A549 (cell line): ENCODE measurements at regions not wholly inside any gene's neighbourhood (a gene's known extent, or its start where the extent isn't known, plus 50 kb on each side); places are given as distances from the start of the nearest gene placed in this dataset.

Experiments used
- CBX2 ChIP-seq: fragments of 200-600 bp; sonication (generic); IDR thresholded peaks from 2 replicates; pipeline ENCODE4 v1.6.1; 2016; ENCODE audit warnings: low read depth, mild to moderate bottlenecking, borderline replicate concordance
- ELK1 ChIP-seq: fragments of 150-350 bp; IDR thresholded peaks from 2 replicates; pipeline ENCODE4 v1.6.1; 2014; ENCODE audit warnings: low read depth, mild to moderate bottlenecking, low read length
- JUN ChIP-seq, 2 experiments: fragments of >200 bp; sonication (Bioruptor Twin); formaldehyde crosslinking; IDR thresholded peaks; 2 replicates in 1 of 2; 3 replicates in 1 of 2; pipeline ENCODE4 v1.6.1; 2016 to 2017
- POLR2A ChIP-seq: IDR thresholded peaks from 2 replicates; pipeline ENCODE4 v1.6.1; 2012; ENCODE audit warnings: mild to moderate bottlenecking, low read length
- ZFP36 ChIP-seq: fragments of 450-650 bp; IDR thresholded peaks from 2 replicates; pipeline ENCODE4 v1.6.1; 2014; ENCODE audit warnings: borderline replicate concordance; ENCODE audit not compliant: partially characterized antibody
- ZSCAN20 ChIP-seq: fragments of 250-450 bp; sonication (Bioruptor Pico); IDR thresholded peaks from 2 replicates; pipeline ENCODE4 v1.8.0; 2022; ENCODE audit warnings: mild to moderate bottlenecking, moderate library complexity
- TF ChIP-seq, protein P1 (sequence below): fragments of >200 bp; sonication (Bioruptor Twin); formaldehyde crosslinking; IDR thresholded peaks from 3 replicates; pipeline ENCODE4 v1.5.1; 2016

- TF ChIP-seq JUN (IDR thresholded peaks at IDR 0.05) (no peak), ZSCAN20 (CRISPR knock-in tag) (no peak), CBX2 (no peak), POLR2A (no peak), ZFP36 (no peak), ELK1 (no peak)
- TF ChIP-seq, protein P1, sequence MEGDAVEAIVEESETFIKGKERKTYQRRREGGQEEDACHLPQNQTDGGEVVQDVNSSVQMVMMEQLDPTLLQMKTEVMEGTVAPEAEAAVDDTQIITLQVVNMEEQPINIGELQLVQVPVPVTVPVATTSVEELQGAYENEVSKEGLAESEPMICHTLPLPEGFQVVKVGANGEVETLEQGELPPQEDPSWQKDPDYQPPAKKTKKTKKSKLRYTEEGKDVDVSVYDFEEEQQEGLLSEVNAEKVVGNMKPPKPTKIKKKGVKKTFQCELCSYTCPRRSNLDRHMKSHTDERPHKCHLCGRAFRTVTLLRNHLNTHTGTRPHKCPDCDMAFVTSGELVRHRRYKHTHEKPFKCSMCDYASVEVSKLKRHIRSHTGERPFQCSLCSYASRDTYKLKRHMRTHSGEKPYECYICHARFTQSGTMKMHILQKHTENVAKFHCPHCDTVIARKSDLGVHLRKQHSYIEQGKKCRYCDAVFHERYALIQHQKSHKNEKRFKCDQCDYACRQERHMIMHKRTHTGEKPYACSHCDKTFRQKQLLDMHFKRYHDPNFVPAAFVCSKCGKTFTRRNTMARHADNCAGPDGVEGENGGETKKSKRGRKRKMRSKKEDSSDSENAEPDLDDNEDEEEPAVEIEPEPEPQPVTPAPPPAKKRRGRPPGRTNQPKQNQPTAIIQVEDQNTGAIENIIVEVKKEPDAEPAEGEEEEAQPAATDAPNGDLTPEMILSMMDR: no peak
Observed at GRCh38 chr6:125526007-125526720, 223.3 kb upstream of the HEY2 start.
